WTC11 (cell line): ENCODE measurements at regions not wholly inside any gene's neighbourhood (a gene's known extent, or its start where the extent isn't known, plus 50 kb on each side); places are given as distances from the start of the nearest gene placed in this dataset.

ENCODE experiments used
- ATAC-seq: fragments of 200-7000 bp; cut with Tn5 transposase; 2 replicates; pipeline ENCODE4 v1.10.0; 2021; ENCODE audit warnings: mild to moderate bottlenecking, moderate library complexity
- CTCF ChIA-PET: fragments of 300-600 bp; sonication (Branson Sonifier 250); formaldehyde crosslinking; loops from one replicate; lab custom pipeline; 2021; ENCODE audit warnings: antibody characterized with exemption; lab: Charles Lee
- POLR2A ChIA-PET: fragments of 350-600 bp; sonication (Branson Sonifier 250); formaldehyde crosslinking; loops from one replicate; lab custom pipeline; 2021; ENCODE audit warnings: antibody characterized with exemption; lab: Charles Lee
- DNase-seq: peaks from one replicate; pipeline ENCODE4 v3.0.0; 2021; ENCODE audit warnings: low spot score
- H3K27ac Mint-ChIP-seq: 2 replicates; pipeline ENCODE4 v1.8.0; 2021; ENCODE audit warnings: mixed read lengths
- H3K27me3 Mint-ChIP-seq: 2 replicates; pipeline ENCODE4 v1.8.0; 2021; ENCODE audit warnings: low read depth, mild to moderate bottlenecking, moderate library complexity, mixed read lengths
- H3K36me3 Mint-ChIP-seq: 2 replicates; pipeline ENCODE4 v1.8.0; 2021; ENCODE audit warnings: mixed read lengths
- H3K4me1 Mint-ChIP-seq: 2 replicates; pipeline ENCODE4 v1.8.0; 2022; ENCODE audit warnings: mixed read lengths
- H3K4me3 Mint-ChIP-seq: 2 replicates; pipeline ENCODE4 v1.8.0; 2021; ENCODE audit warnings: mild to moderate bottlenecking, moderate library complexity, mixed read lengths
- H3K9me3 Mint-ChIP-seq: 2 replicates; pipeline ENCODE4 v1.8.0; 2021; ENCODE audit warnings: mixed read lengths
- KAT7 ChIP-seq: sonication (generic); formaldehyde crosslinking; IDR thresholded peaks from 2 replicates; pipeline ENCODE4 v1.8.1; 2023; ENCODE audit warnings: missing genetic modification reagents, mild to moderate bottlenecking, borderline replicate concordance
- MXD4 ChIP-seq: fragments of 250-450 bp; sonication (Bioruptor Pico); IDR thresholded peaks from 2 replicates; pipeline ENCODE4 v1.8.0; 2021; ENCODE audit warnings: mild to moderate bottlenecking, moderate library complexity, borderline replicate concordance
- OVOL2 ChIP-seq: fragments of 250-450 bp; sonication (Bioruptor Pico); IDR thresholded peaks from 2 replicates; pipeline ENCODE4 v1.9.0; 2021; ENCODE audit warnings: mild to moderate bottlenecking, borderline replicate concordance
- RORB ChIP-seq: fragments of 250-450 bp; sonication (Bioruptor Pico); IDR thresholded peaks from 2 replicates; pipeline ENCODE4 v1.9.0; 2021; ENCODE audit warnings: mild to moderate bottlenecking
- SMAD4 ChIP-seq: sonication (generic); formaldehyde crosslinking; IDR thresholded peaks from 2 replicates; pipeline ENCODE4 v1.8.0; 2022; ENCODE audit warnings: mild to moderate bottlenecking, missing genetic modification reagents
- SP1 ChIP-seq: sonication (generic); formaldehyde crosslinking; conservative IDR thresholded peaks from 2 replicates; pipeline ENCODE4 v1.8.1; 2022; ENCODE audit warnings: missing genetic modification reagents
- ZBTB21 ChIP-seq: sonication (generic); formaldehyde crosslinking; IDR thresholded peaks from 2 replicates; pipeline ENCODE4 v1.8.1; 2023; ENCODE audit warnings: mild to moderate bottlenecking, missing genetic modification reagents, borderline replicate concordance
- ZNF138 ChIP-seq: sonication (generic); formaldehyde crosslinking; conservative IDR thresholded peaks from 2 replicates; pipeline ENCODE4 v1.8.1; 2022; ENCODE audit warnings: mild to moderate bottlenecking, moderate library complexity, missing genetic modification reagents
- ZNF396 ChIP-seq: fragments of 250-450 bp; sonication (Bioruptor Pico); IDR thresholded peaks from 2 replicates; pipeline ENCODE4 v1.8.0; 2021; ENCODE audit warnings: mild to moderate bottlenecking, moderate library complexity, borderline replicate concordance
- TF ChIP-seq, protein P1 (sequence below): sonication (generic); formaldehyde crosslinking; IDR thresholded peaks from 2 replicates; pipeline ENCODE4 v1.8.0; 2022; ENCODE audit warnings: mild to moderate bottlenecking, missing genetic modification reagents
- TF ChIP-seq, protein P2 (sequence below): sonication (generic); formaldehyde crosslinking; conservative IDR thresholded peaks from 2 replicates; pipeline ENCODE4 v1.8.1; 2022; ENCODE audit warnings: mild to moderate bottlenecking, missing genetic modification reagents
- TF ChIP-seq, protein P3 (sequence below): sonication (generic); formaldehyde crosslinking; IDR thresholded peaks from 2 replicates; pipeline ENCODE4 v1.8.1; 2023; ENCODE audit warnings: mild to moderate bottlenecking, moderate library complexity, missing genetic modification reagents
- TF ChIP-seq, protein P4 (sequence below): fragments of 250-450 bp; sonication (Bioruptor Pico); IDR thresholded peaks from 2 replicates; pipeline ENCODE4 v2.1.2; 2022; ENCODE audit warnings: mild to moderate bottlenecking, moderate library complexity
- TF ChIP-seq, protein P5 (sequence below): fragments of 250-450 bp; sonication (Bioruptor Pico); IDR thresholded peaks from 2 replicates; pipeline ENCODE4 v1.9.0; 2021; ENCODE audit warnings: mild to moderate bottlenecking, borderline replicate concordance
- TF ChIP-seq, protein P6 (sequence below): sonication (generic); formaldehyde crosslinking; IDR thresholded peaks from 2 replicates; pipeline ENCODE4 v1.8.1; 2023; ENCODE audit warnings: mild to moderate bottlenecking, missing genetic modification reagents
- TF ChIP-seq, protein P7 (sequence below): sonication (generic); formaldehyde crosslinking; IDR thresholded peaks from 2 replicates; pipeline ENCODE4 v1.8.1; 2023; ENCODE audit warnings: mild to moderate bottlenecking, missing genetic modification reagents, borderline replicate concordance

DNA sequence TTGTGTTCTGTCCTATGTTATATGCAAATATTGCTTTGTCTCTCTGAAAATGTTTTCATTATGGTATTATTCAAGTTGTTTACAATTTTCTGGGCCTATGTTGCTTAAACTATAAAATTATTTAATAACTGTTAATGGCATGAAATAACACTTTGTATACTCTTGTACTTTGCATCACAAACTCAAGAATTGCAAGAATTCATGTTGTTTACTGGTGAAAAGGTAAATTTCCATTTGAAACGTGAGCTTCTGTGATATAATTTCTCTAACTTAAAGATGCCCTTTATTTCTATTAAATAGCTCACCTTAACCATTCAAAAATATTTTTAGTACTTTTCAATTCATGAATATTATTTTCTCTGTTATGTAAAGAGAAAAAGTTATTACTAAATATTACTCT, 1504.2 kb downstream of the SUCLG1 start:
- H3K36me3 Mint-ChIP-seq: no peaks in the 10 kb centered on the region
- ChIA-PET POLR2A (no interaction called here), CTCF (no interaction called here)
- no peak overlapping the region for H3K27ac Mint-ChIP-seq
- ATAC-seq (no peak), DNase-seq (no peak)
- H3K9me3 Mint-ChIP-seq: 0 out of 2 replicates have a peak, but pooled peaks cover 4% of the 10 kb centered on the region
- TF ChIP-seq KAT7 (CRISPR knock-in tag) (no peak), ZNF138 (CRISPR knock-in tag) (no peak), SMAD4 (CRISPR knock-in tag) (no peak), RORB (CRISPR knock-in tag) (no peak)
- TF ChIP-seq, protein P1, sequence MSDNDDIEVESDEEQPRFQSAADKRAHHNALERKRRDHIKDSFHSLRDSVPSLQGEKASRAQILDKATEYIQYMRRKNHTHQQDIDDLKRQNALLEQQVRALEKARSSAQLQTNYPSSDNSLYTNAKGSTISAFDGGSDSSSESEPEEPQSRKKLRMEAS: no peak
- TF ChIP-seq, protein P2, sequence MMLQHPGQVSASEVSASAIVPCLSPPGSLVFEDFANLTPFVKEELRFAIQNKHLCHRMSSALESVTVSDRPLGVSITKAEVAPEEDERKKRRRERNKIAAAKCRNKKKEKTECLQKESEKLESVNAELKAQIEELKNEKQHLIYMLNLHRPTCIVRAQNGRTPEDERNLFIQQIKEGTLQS (CRISPR knock-in tag): no peak
- TF ChIP-seq, protein P3, sequence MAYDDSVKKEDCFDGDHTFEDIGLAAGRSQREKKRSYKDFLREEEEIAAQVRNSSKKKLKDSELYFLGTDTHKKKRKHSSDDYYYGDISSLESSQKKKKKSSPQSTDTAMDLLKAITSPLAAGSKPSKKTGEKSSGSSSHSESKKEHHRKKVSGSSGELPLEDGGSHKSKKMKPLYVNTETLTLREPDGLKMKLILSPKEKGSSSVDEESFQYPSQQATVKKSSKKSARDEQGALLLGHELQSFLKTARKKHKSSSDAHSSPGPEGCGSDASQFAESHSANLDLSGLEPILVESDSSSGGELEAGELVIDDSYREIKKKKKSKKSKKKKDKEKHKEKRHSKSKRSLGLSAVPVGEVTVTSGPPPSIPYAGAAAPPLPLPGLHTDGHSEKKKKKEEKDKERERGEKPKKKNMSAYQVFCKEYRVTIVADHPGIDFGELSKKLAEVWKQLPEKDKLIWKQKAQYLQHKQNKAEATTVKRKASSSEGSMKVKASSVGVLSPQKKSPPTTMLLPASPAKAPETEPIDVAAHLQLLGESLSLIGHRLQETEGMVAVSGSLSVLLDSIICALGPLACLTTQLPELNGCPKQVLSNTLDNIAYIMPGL (CRISPR knock-in tag): no peak
- TF ChIP-seq, protein P4, sequence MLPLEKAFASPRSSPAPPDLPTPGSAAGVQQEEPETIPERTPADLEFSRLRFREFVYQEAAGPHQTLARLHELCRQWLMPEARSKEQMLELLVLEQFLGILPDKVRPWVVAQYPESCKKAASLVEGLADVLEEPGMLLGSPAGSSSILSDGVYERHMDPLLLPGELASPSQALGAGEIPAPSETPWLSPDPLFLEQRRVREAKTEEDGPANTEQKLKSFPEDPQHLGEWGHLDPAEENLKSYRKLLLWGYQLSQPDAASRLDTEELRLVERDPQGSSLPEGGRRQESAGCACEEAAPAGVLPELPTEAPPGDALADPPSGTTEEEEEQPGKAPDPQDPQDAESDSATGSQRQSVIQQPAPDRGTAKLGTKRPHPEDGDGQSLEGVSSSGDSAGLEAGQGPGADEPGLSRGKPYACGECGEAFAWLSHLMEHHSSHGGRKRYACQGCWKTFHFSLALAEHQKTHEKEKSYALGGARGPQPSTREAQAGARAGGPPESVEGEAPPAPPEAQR (CRISPR knock-in tag): no peak
- no peaks in the 10 kb centered on the region; the same call in 1 of the 2 replicates for H3K27me3 Mint-ChIP-seq
- H3K4me3 Mint-ChIP-seq: no peak overlapping the region
- peaks cover 18% of the 10 kb centered on the region for H3K4me1 Mint-ChIP-seq

DNA sequence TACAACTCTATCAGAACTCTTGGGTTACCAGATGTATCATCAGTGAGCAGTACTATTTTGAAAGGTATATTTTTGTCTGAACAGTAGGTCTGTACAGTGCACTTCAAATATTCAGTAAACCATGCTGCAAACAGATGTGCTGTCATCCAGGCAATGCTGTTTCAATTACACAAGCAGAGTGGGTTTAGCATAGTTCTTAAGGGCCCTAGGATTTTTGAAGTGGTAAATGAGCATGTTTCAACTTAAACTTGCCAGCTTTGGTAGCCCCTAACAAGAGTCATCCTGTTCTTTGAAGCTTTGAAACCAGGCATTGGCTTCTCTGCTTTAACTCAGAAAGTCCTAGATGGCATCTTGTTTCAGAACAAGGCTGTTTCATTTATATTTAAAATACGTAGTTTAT, 1519.9 kb downstream of the SUCLG1 start:
- Mint-ChIP-seq H3K27ac (no peak overlapping the region), H3K36me3 (no peaks in the 10 kb centered on the region; the same call in 1 of the 2 replicates), H3K4me1 (peaks cover 12% of the 10 kb centered on the region), H3K27me3 (no peaks in the 10 kb centered on the region), H3K4me3 (no peak overlapping the region), H3K9me3 (peaks cover 12% of the 10 kb centered on the region)
- CTCF ChIA-PET: no interaction called here
- POLR2A ChIA-PET: no interaction called here
- DNase-seq (no peak), ATAC-seq (no peak)
- TF ChIP-seq SP1 (CRISPR knock-in tag) (no peak), OVOL2 (CRISPR knock-in tag) (no peak), ZBTB21 (CRISPR knock-in tag) (no peak), MXD4 (CRISPR knock-in tag) (no peak), ZNF396 (CRISPR knock-in tag) (no peak)
- TF ChIP-seq, protein P4 (CRISPR knock-in tag): no peak
- TF ChIP-seq, protein P5, sequence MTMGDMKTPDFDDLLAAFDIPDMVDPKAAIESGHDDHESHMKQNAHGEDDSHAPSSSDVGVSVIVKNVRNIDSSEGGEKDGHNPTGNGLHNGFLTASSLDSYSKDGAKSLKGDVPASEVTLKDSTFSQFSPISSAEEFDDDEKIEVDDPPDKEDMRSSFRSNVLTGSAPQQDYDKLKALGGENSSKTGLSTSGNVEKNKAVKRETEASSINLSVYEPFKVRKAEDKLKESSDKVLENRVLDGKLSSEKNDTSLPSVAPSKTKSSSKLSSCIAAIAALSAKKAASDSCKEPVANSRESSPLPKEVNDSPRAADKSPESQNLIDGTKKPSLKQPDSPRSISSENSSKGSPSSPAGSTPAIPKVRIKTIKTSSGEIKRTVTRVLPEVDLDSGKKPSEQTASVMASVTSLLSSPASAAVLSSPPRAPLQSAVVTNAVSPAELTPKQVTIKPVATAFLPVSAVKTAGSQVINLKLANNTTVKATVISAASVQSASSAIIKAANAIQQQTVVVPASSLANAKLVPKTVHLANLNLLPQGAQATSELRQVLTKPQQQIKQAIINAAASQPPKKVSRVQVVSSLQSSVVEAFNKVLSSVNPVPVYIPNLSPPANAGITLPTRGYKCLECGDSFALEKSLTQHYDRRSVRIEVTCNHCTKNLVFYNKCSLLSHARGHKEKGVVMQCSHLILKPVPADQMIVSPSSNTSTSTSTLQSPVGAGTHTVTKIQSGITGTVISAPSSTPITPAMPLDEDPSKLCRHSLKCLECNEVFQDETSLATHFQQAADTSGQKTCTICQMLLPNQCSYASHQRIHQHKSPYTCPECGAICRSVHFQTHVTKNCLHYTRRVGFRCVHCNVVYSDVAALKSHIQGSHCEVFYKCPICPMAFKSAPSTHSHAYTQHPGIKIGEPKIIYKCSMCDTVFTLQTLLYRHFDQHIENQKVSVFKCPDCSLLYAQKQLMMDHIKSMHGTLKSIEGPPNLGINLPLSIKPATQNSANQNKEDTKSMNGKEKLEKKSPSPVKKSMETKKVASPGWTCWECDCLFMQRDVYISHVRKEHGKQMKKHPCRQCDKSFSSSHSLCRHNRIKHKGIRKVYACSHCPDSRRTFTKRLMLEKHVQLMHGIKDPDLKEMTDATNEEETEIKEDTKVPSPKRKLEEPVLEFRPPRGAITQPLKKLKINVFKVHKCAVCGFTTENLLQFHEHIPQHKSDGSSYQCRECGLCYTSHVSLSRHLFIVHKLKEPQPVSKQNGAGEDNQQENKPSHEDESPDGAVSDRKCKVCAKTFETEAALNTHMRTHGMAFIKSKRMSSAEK (CRISPR knock-in tag): no peak
- TF ChIP-seq, protein P3 (CRISPR knock-in tag): no peak
- TF ChIP-seq, protein P6, sequence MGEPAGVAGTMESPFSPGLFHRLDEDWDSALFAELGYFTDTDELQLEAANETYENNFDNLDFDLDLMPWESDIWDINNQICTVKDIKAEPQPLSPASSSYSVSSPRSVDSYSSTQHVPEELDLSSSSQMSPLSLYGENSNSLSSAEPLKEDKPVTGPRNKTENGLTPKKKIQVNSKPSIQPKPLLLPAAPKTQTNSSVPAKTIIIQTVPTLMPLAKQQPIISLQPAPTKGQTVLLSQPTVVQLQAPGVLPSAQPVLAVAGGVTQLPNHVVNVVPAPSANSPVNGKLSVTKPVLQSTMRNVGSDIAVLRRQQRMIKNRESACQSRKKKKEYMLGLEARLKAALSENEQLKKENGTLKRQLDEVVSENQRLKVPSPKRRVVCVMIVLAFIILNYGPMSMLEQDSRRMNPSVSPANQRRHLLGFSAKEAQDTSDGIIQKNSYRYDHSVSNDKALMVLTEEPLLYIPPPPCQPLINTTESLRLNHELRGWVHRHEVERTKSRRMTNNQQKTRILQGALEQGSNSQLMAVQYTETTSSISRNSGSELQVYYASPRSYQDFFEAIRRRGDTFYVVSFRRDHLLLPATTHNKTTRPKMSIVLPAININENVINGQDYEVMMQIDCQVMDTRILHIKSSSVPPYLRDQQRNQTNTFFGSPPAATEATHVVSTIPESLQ (CRISPR knock-in tag): no peak
- TF ChIP-seq, protein P7, sequence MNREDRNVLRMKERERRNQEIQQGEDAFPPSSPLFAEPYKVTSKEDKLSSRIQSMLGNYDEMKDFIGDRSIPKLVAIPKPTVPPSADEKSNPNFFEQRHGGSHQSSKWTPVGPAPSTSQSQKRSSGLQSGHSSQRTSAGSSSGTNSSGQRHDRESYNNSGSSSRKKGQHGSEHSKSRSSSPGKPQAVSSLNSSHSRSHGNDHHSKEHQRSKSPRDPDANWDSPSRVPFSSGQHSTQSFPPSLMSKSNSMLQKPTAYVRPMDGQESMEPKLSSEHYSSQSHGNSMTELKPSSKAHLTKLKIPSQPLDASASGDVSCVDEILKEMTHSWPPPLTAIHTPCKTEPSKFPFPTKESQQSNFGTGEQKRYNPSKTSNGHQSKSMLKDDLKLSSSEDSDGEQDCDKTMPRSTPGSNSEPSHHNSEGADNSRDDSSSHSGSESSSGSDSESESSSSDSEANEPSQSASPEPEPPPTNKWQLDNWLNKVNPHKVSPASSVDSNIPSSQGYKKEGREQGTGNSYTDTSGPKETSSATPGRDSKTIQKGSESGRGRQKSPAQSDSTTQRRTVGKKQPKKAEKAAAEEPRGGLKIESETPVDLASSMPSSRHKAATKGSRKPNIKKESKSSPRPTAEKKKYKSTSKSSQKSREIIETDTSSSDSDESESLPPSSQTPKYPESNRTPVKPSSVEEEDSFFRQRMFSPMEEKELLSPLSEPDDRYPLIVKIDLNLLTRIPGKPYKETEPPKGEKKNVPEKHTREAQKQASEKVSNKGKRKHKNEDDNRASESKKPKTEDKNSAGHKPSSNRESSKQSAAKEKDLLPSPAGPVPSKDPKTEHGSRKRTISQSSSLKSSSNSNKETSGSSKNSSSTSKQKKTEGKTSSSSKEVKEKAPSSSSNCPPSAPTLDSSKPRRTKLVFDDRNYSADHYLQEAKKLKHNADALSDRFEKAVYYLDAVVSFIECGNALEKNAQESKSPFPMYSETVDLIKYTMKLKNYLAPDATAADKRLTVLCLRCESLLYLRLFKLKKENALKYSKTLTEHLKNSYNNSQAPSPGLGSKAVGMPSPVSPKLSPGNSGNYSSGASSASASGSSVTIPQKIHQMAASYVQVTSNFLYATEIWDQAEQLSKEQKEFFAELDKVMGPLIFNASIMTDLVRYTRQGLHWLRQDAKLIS: no peak
